Heart left ventricle (tissue), 16 donors: ENCODE measurements at regions not wholly inside any gene's neighbourhood (a gene's known extent, or its start where the extent isn't known, plus 50 kb on each side); places are given as distances from the start of the nearest gene placed in this dataset.

Source experiments
- ATAC-seq, 4 donors: fragments of 200-7000 bp; cut with Tn5 transposase; one replicate each; pipeline ENCODE4 v1.9.1; 2020 to 2022; ENCODE audit warnings: moderate library complexity in 4 of 4, mild to moderate bottlenecking in 3 of 4, moderate number of reproducible peaks in 1 of 4
- DNase-seq, 5 donors: peaks; one replicate each; pipeline ENCODE4 v3.0.0-alpha.2; 2020
- H3K27ac ChIP-seq, 12 donors: fragments of 200-600 bp; sonication (generic) in 4 of 12; one replicate each; pipeline versions ENCODE4 v1.5.0 to v1.8.0; 2016 to 2022; ENCODE audit warnings: mild to moderate bottlenecking in 2 of 12
- H3K27me3 ChIP-seq, 9 donors: fragments of 200-600 bp; sonication (generic) in 2 of 9; one replicate each; pipeline versions ENCODE4 v1.5.1 to v1.8.0; 2016 to 2022; ENCODE audit warnings: mild to moderate bottlenecking in 3 of 9
- H3K36me3 ChIP-seq, 9 donors: fragments of 200-600 bp; sonication (generic) in 2 of 9; one replicate each; pipeline versions ENCODE4 v1.5.0 to v1.8.0; 2018 to 2022; ENCODE audit warnings: mild to moderate bottlenecking in 2 of 9
- H3K4me1 ChIP-seq, 12 donors: fragments of 200-600 bp; sonication (generic) in 4 of 12; one replicate each; pipeline versions ENCODE4 v1.5.0 to v1.8.0; 2016 to 2022; ENCODE audit warnings: mild to moderate bottlenecking in 3 of 12
- H3K4me3 ChIP-seq, 12 donors: fragments of 200-600 bp; sonication (generic) in 4 of 12; one replicate each; pipeline versions ENCODE4 v1.5.0 to v1.8.0; 2017 to 2022; ENCODE audit warnings: mild to moderate bottlenecking in 9 of 12, moderate library complexity in 4 of 12
- H3K9me3 ChIP-seq, 12 donors: fragments of 200-600 bp; sonication (generic) in 4 of 12; one replicate each; pipeline versions ENCODE4 v1.5.0 to v1.8.0; 2016 to 2022; ENCODE audit warnings: mild to moderate bottlenecking in 1 of 12
- POLR2A ChIP-seq, 2 donors: fragments of 450-650 bp; IDR thresholded peaks; one replicate each; pipeline ENCODE4 v1.6.1; 2017; ENCODE audit warnings: antibody characterized with exemption in 2 of 2, mild to moderate bottlenecking in 2 of 2, moderate library complexity in 2 of 2
- WGBS, 4 donors: extraction: QIAGEN DNeasy Blood & Tissue Kit in 2 of 4; methylation state at CpG; one replicate each; pipeline versions ENCODE4 v1.1.5 to v1.1.7; 2013 to 2018; 5-methylcytosine and 5-hydroxymethylcytosine counted together
- intact Hi-C, 10 donors: fragments of 100-400 bp; cut with DNase I; formaldehyde crosslinking; loops; one replicate each; pipeline versions ENCODE4 v1.11.1 to v1.14.2; 2022
- TF ChIP-seq, protein P1 (sequence below), 12 donors: fragments of 200-600 bp; sonication (generic) in 4 of 12; IDR thresholded peaks; one replicate each; pipeline versions ENCODE4 v1.5.0 to v1.8.0; 2018 to 2022; ENCODE audit warnings: antibody characterized with exemption in 12 of 12, mild to moderate bottlenecking in 5 of 12
- donor health status: ischemic (EF 13 %, LVEDD 7.1; RV severe dilation, severe dysfunction).
- donor health status: healthy with polysubstance abuse.
- donor health status: DM: no; HTN: yes; CAD: no.
- donor health status: DM: no; HTN: no; CAD: no.
- donor health status: ischemic (EF 25% LVEDD 6.9; RV normal size, moderate dysfunction).
- donor health status: ischemic (EF 25% LVEDD 5.7; RV mildly dilated, moderate dysfunction).
- donor health status: healthy.
- donor health status: DM: yes; HTN: yes; CAD: no.
- donor health status: ischemic (EF 35%, LVEDD 5.7; RV mildly dilated, moderate dysfunction).
- donor health status: nonischemic (EF 11% LVEDD 7.7; RV severe dilation, severe dysfunction).
- donor health status: DM: yes; HTN: yes; CAD: no.
- donor health status: PGD.
- donor health status: ischemic (EF 29% LVEDD 5.4; RV normal size, mild dysfunction).
- donor health status: nonischemic (EF 23%, LVEDD 6.1; RV moderate dilation, normal function).

DNA sequence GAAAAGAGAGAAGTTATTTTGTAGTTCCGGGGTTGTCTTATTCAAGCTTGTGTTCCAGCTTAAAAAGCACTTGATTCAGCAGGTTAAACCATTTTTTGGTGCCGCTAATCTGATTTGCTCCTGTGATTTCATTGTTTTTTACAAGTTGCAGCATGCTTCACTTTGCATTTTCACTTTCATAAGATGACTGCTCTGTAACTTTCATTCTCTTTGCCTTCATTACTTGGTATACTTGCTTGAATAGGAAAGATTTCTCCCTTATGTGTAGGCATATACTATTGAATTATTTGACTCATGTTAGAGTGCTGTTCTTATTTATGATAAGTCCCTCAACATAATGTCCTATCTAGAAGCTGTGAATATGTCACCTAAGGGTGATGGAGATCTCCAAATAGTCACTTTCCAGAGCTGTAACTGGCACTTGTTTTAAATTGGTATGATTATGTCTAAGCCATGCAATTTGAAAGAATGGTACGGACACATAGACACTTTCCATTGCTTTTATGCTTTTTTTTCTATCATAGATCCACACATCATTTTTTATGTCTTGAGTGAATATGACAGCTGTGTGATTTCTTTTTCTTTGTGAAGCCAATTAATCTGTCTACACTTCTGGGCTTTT lies 254.5 kb downstream of the DSEL start:
- Histone ChIP-seq H3K27ac (no peak overlapping the region), H3K36me3 (no peaks in the 10 kb centered on the region), H3K9me3 (no peaks in the 10 kb centered on the region), H3K27me3 (no peaks in the 10 kb centered on the region), H3K4me3 (no peak overlapping the region), H3K4me1 (peaks cover 0 to 19% (median 0%) of the 10 kb centered on the region in 12 donors)
- intact Hi-C loops, result no loop called here
- DNase-seq (no peak), ATAC-seq (no peak)
- TF ChIP-seq POLR2A (IDR thresholded peaks at IDR 0.05), result no peak
- TF ChIP-seq, protein P1, sequence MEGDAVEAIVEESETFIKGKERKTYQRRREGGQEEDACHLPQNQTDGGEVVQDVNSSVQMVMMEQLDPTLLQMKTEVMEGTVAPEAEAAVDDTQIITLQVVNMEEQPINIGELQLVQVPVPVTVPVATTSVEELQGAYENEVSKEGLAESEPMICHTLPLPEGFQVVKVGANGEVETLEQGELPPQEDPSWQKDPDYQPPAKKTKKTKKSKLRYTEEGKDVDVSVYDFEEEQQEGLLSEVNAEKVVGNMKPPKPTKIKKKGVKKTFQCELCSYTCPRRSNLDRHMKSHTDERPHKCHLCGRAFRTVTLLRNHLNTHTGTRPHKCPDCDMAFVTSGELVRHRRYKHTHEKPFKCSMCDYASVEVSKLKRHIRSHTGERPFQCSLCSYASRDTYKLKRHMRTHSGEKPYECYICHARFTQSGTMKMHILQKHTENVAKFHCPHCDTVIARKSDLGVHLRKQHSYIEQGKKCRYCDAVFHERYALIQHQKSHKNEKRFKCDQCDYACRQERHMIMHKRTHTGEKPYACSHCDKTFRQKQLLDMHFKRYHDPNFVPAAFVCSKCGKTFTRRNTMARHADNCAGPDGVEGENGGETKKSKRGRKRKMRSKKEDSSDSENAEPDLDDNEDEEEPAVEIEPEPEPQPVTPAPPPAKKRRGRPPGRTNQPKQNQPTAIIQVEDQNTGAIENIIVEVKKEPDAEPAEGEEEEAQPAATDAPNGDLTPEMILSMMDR (IDR thresholded peaks at IDR 0.05), result no peak
- 82 to 89% (median 88%) methylated on average over 3 of the region's 3 CpGs for WGBS, 4 donors

DNA sequence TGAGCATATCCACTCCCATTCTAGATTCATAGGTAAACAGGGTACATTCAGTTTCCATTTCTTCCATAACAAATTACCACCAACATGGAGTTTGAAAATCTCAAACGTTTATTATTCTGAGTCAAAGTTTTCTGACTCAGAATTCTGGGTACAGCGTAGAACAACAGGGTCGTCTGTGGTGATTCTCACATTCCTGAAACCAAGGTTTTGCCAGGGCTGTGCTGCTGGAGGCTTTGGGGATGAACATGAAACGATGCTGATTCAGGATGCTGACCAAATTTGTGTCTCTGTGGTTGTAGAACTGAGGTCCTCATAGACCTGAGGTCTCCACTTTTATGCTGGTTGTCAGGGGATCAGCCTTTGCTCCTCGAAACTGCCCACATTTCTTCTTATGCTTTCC lies 255.7 kb downstream of the DSEL start:
- peaks cover 0 to 9% (median 0%) of the 10 kb centered on the region in 12 donors for H3K4me1 ChIP-seq
- no peak for DNase-seq
- H3K27me3 ChIP-seq, result no peaks in the 10 kb centered on the region
- H3K27ac ChIP-seq, result no peak overlapping the region
- no peak for ATAC-seq
- no peaks in the 10 kb centered on the region for H3K36me3 ChIP-seq
- no peak for TF ChIP-seq POLR2A (IDR thresholded peaks at IDR 0.05)
- TF ChIP-seq, protein P1 (IDR thresholded peaks at IDR 0.05), result no peak
- 70 to 75% (median 74%) methylated on average over 5 of the region's 5 CpGs for WGBS, 4 donors
- H3K4me3 ChIP-seq, result no peak overlapping the region
- no peaks in the 10 kb centered on the region for H3K9me3 ChIP-seq
- intact Hi-C loops, result no loop called here

DNA sequence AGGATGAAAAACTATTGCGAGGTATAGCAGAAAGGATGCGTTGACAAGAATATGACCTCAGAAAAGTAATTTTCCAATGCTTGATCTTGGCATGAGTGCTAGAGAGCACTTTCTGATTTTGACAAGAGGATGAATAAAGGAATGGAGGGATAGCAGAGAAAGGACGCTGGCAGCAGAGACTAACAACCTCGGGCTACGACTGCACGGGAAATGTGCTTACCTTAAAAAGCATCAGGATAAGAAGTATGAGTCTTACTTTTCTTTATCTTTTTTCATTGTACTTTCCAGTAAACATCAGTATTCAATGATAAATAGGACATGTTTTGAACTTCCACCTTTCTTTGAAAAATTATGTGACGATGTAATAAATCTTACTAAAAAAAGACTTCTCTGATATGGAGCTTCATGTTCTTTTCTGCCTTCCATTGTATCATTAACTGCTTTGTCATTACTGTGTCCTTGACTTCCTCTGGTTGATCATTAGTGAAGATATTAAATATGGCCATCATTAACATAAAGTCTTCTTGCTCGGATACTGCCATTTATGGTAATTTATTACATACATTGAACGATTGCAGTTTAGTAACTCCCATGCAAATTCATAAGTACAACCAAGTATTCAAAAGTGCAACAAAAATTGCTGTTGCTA lies 265.6 kb downstream of the DSEL start:
- WGBS, 4 donors, result 87 to 92% (median 91%) methylated on average over 9 of the region's 9 CpGs
- Histone ChIP-seq H3K4me1 (no peaks in the 10 kb centered on the region), H3K27ac (no peak overlapping the region), H3K27me3 (no peaks in the 10 kb centered on the region), H3K9me3 (no peaks in the 10 kb centered on the region), H3K36me3 (no peaks in the 10 kb centered on the region), H3K4me3 (no peak overlapping the region)
- no peak for TF ChIP-seq POLR2A (IDR thresholded peaks at IDR 0.05)
- TF ChIP-seq, protein P1 (IDR thresholded peaks at IDR 0.05), result no peak
- intact Hi-C loops, result no loop called here
- ATAC-seq, result no peak
- no peak for DNase-seq

DNA sequence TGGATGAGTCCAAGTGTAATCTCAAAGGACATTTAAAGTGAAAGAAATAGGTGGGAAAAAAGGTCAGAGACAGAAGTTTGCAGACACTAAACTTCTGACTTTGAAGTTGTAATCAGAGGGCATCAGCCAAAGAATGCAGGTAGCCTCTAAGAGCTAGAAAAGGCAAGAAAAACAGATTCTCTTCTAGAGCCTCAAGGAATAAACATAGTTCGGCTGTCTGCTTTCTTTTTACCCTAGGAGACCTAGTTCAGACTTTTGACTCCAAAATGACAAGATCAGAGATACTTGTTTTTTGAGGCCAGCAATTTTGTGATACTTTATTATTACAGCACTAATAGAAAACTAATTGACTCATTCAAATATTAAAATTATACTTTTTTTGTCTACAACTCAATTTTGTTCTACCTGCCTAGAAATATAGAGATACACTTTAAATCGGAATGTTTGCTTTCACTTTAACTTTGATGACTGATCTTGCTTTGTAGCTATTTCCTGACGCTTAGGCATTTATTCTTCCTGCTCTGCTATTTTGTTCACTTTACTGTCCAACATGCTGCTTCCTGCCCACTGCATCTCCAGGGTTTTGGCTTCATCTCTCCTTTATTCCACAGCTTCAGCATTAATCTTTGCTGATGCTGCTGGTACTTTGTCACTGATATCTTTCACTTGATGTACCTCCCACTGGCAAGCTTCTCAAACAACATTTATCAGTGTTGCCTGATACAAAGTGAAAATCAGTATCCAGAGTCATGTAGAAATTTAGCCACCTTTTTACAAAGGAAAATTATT lies 272.5 kb downstream of the DSEL start:
- Histone ChIP-seq H3K36me3 (no peaks in the 10 kb centered on the region), H3K4me3 (peak overlapping the region in 6 of 12 donors; percentile 5 to 45 (median 19)), H3K4me1 (peaks cover 0 to 5% (median 0%) of the 10 kb centered on the region in 12 donors), H3K27me3 (no peaks in the 10 kb centered on the region), H3K27ac (no peak overlapping the region), H3K9me3 (no peaks in the 10 kb centered on the region)
- ATAC-seq (no peak), DNase-seq (no peak)
- intact Hi-C loops, result no loop called here
- no peak for TF ChIP-seq POLR2A (IDR thresholded peaks at IDR 0.05)
- TF ChIP-seq, protein P1 (IDR thresholded peaks at IDR 0.05), result no peak
- 31 to 44% (median 33%) methylated on average over 3 of the region's 3 CpGs for WGBS, 4 donors
